A673 (cell line): ENCODE measurements at regions not wholly inside any gene's neighbourhood (a gene's known extent, or its start where the extent isn't known, plus 50 kb on each side); places are given as distances from the start of the nearest gene placed in this dataset.
A peak's percentile ranks its signal among the peaks of the same experiment; 100 is the strongest.

ENCODE experiments used
- BruUV-seq: library from RNA; stranded (reverse); fragments of 400-500 nt; replicated peaks from 2 replicates; lab custom pipeline; 2021; lab: Mats Ljungman, UMichigan
- CTCF ChIA-PET: fragments of 300-600 bp; sonication (Branson Sonifier 250); formaldehyde crosslinking; loops from one replicate; lab custom pipeline; 2022; ENCODE audit warnings: antibody characterized with exemption; lab: Charles Lee
- POLR2A ChIA-PET: fragments of 300-600 bp; sonication (Branson Sonifier 250); formaldehyde crosslinking; loops from one replicate; lab custom pipeline; 2022; ENCODE audit warnings: antibody characterized with exemption; ENCODE audit not compliant: low non-redundant PET; lab: Charles Lee
- DNase-seq: peaks from one replicate; pipeline ENCODE4 v3.0.0-alpha.2; 2015; ENCODE audit warnings: low spot score
- H3K27ac ChIP-seq: fragments of 200-600 bp; sonication (generic); 2 replicates; pipeline ENCODE4 v1.5.1; 2016; ENCODE audit warnings: mixed run types, low read depth, mild to moderate bottlenecking, mixed read lengths, antibody characterized with exemption, low read length; ENCODE audit not compliant: poor library complexity, severe bottlenecking
- H3K27me3 ChIP-seq: fragments of 200-600 bp; sonication (generic); replicated peaks from 2 replicates; pipeline ENCODE4 v1.6.1; 2017; ENCODE audit warnings: mixed run types, low read depth, mild to moderate bottlenecking, mixed read lengths, antibody characterized with exemption, low read length; ENCODE audit not compliant: insufficient read depth, poor library complexity
- H3K36me3 ChIP-seq: fragments of 200-600 bp; sonication (generic); 2 replicates; pipeline ENCODE4 v1.6.1; 2016; ENCODE audit warnings: mixed run types, mild to moderate bottlenecking, mixed read lengths, antibody characterized with exemption, low read length; ENCODE audit not compliant: insufficient read depth, poor library complexity, severe bottlenecking
- H3K4me1 ChIP-seq: fragments of 200-600 bp; sonication (generic); 2 replicates; pipeline ENCODE4 v1.6.1; 2017; ENCODE audit warnings: mixed run types, mild to moderate bottlenecking, mixed read lengths, antibody characterized with exemption, low read length; ENCODE audit not compliant: insufficient read depth, poor library complexity, severe bottlenecking
- H3K4me3 ChIP-seq: fragments of 200-600 bp; sonication (generic); 2 replicates; pipeline ENCODE4 v1.5.1; 2016; ENCODE audit warnings: low read depth, mixed run types, mild to moderate bottlenecking, mixed read lengths, low read length; ENCODE audit not compliant: poor library complexity, severe bottlenecking
- H3K9me3 ChIP-seq: fragments of 200-600 bp; sonication (generic); 2 replicates; pipeline ENCODE4 v1.6.1; 2016; ENCODE audit warnings: mixed run types, low read depth, mild to moderate bottlenecking, mixed read lengths, antibody characterized with exemption, low read length; ENCODE audit not compliant: poor library complexity, severe bottlenecking
- CTCF ChIP-seq: fragments of 300-800, 200-600 bp; sonication (generic); conservative IDR thresholded peaks from 2 replicates; pipeline ENCODE4 v1.5.1; 2017; ENCODE audit warnings: low read depth, mild to moderate bottlenecking, antibody characterized with exemption, low read length, moderate library complexity, mixed read lengths
- EZH2 ChIP-seq: fragments of 200-600 bp; sonication (generic); IDR thresholded peaks from 2 replicates; pipeline ENCODE4 v1.6.1; 2017; ENCODE audit warnings: borderline replicate concordance, low read depth, mild to moderate bottlenecking, mixed read lengths, antibody characterized with exemption, low read length; ENCODE audit not compliant: poor library complexity, severe bottlenecking
- intact Hi-C: fragments of 100-400 bp; cut with micrococcal nuclease; formaldehyde crosslinking; loops from one replicate; pipeline ENCODE4 v1.10.0; 2022; ENCODE audit not compliant: unreplicated experiment

GRCh38 chr13:80755910-80756309 lies 415.0 kb upstream of the SPRY2 start:
- no peak overlapping the region for H3K27ac ChIP-seq
- no peaks in the 10 kb centered on the region for H3K27me3 ChIP-seq
- no peaks in the 10 kb centered on the region for H3K9me3 ChIP-seq
- no peaks in the 10 kb centered on the region for H3K4me1 ChIP-seq
- TF ChIP-seq EZH2: no peak
- POLR2A ChIA-PET: no interaction called here
- peak; percentile 3 for DNase-seq
- no peak overlapping the region for H3K4me3 ChIP-seq
- CTCF ChIA-PET: no interaction called here
- H3K36me3 ChIP-seq: no peaks in the 10 kb centered on the region
- BruUV-seq: no TSS peak
- intact Hi-C loops: no loop called here

- Histone ChIP-seq H3K27ac (no peak overlapping the region), H3K4me3 (no peak overlapping the region), H3K4me1 (no peaks in the 10 kb centered on the region), H3K27me3 (no peaks in the 10 kb centered on the region), H3K9me3 (no peaks in the 10 kb centered on the region), H3K36me3 (no peaks in the 10 kb centered on the region)
- ChIA-PET CTCF (no interaction called here), POLR2A (no interaction called here)
- intact Hi-C loops: no loop called here
- no peak for DNase-seq
- TF ChIP-seq EZH2 (no peak), CTCF (no peak)
- BruUV-seq: no TSS peak
Observed at GRCh38 chr13:80754441-80754840, 413.5 kb upstream of the SPRY2 start.

- TF ChIP-seq EZH2 (no peak), CTCF (no peak)
- ChIA-PET CTCF (no interaction called here), POLR2A (interaction anchor here (0.6 kb wide), 1 partner anchor 723 kb away, joined by 3 read pairs; no protein-coding TSS in a partner anchor)
- no peak for DNase-seq
- no peaks in the 10 kb centered on the region for H3K9me3 ChIP-seq
- H3K36me3 ChIP-seq: no peaks in the 10 kb centered on the region
- no peak overlapping the region for H3K27ac ChIP-seq
- no peak overlapping the region for H3K4me3 ChIP-seq
- intact Hi-C loops: no loop called here
- no TSS peak for BruUV-seq
- no peaks in the 10 kb centered on the region for H3K4me1 ChIP-seq
- no peaks in the 10 kb centered on the region for H3K27me3 ChIP-seq
Observed at GRCh38 chr13:80753866-80754265, 412.9 kb upstream of the SPRY2 start.

- TF ChIP-seq EZH2: no peak
- no peak for TF ChIP-seq CTCF
- intact Hi-C loops: no loop called here
- Histone ChIP-seq H3K27me3 (no peaks in the 10 kb centered on the region), H3K27ac (no peak overlapping the region), H3K36me3 (no peaks in the 10 kb centered on the region), H3K4me3 (no peak overlapping the region), H3K9me3 (no peaks in the 10 kb centered on the region), H3K4me1 (no peaks in the 10 kb centered on the region)
- no TSS peak for BruUV-seq
- DNase-seq: no peak
- ChIA-PET CTCF (no interaction called here), POLR2A (no interaction called here)
Observed at GRCh38 chr13:80751854-80752253, 410.9 kb upstream of the SPRY2 start.
